Myocyte (in vitro differentiated cells): ENCODE measurements at regions not wholly inside any gene's neighbourhood (a gene's known extent, or its start where the extent isn't known, plus 50 kb on each side); places are given as distances from the start of the nearest gene placed in this dataset.
A peak's percentile ranks its signal among the peaks of the same experiment; 100 is the strongest.
"Not testable (repeated sequence)": the region's sequence is repeated elsewhere in the genome, so short reads cannot be mapped to it uniquely, and the experiment has no call there.

Experiments used
- DNase-seq: peaks from one replicate; pipeline ENCODE4 v3.0.0-alpha.2; 2012; ENCODE audit warnings: low read depth

- DNase-seq, result not testable (repeated sequence)
Measured at GRCh38 chrX:115840729-115841409, 279.9 kb downstream of the PLS3 start.

DNA sequence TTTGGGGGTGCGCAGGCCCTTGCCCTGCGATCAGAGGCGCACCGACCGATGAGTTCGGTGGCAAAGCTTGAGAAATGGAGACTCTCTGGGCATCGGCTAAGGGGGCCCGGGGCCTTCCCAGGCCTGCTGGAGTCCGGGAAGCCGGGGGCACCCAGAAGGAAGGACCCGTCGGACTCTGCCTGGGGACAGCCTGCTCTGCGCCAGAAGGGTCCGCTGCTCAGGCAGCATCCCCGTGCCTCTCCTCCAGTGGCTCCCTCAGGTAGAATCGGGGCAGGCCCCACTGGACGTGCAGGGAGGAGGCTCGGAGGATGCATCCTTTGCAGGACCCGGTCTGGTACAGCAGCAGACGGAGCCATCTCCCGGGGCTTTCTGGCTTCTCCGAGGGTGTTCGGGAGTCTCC lies 290.0 kb downstream of the PLS3 start:
- DNase-seq, result not testable (repeated sequence)

- DNase-seq, result not testable (repeated sequence)
Measured at GRCh38 chrX:115853260-115853659, 292.3 kb downstream of the PLS3 start.

GRCh38 chrX:115881170-115881569 lies 289.4 kb upstream of the AGTR2 start:
- not testable (repeated sequence) for DNase-seq

DNA sequence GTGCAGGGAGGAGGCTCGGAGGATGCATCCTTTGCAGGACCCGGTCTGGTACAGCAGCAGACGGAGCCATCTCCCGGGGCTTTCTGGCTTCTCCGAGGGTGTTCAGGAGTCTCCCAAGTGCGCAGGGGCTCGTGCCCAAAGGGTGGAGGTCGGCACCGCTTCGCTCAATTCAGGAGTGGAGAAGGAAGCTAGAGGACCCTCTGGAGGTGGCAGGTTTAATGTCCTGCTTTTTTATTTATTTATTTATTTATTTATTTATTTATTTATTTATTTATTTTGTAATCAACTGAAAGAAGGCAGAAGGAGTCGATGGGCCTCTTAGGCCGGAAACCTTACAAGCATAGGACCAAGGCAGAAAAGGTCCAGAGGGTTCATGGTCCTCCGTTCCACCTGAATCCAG lies 286.4 kb upstream of the AGTR2 start:
- not testable (repeated sequence) for DNase-seq

- not testable (repeated sequence) for DNase-seq
Measured at GRCh38 chrX:115888041-115888440, 282.5 kb upstream of the AGTR2 start.

DNA sequence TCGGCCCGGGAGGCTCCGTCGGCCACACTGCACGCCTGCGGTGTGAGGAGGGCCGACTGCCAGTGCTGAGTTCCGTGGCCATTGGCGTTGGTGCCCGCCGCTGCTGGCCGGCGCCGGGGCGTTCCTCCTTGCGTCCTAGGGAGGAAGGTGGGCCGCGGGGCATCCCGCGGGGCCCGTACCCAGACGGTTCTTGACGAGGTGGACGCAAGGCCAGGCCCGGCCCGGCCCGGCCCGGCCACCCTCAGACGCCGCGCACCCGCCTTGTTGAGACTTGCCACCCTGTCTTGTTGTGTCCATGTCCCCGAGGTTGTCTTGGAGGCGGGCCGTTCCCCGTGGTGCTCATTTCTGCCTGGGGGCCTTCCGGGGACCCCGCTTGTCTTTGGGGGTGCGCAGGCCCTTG lies 282.0 kb upstream of the AGTR2 start:
- DNase-seq, result not testable (repeated sequence)

DNA sequence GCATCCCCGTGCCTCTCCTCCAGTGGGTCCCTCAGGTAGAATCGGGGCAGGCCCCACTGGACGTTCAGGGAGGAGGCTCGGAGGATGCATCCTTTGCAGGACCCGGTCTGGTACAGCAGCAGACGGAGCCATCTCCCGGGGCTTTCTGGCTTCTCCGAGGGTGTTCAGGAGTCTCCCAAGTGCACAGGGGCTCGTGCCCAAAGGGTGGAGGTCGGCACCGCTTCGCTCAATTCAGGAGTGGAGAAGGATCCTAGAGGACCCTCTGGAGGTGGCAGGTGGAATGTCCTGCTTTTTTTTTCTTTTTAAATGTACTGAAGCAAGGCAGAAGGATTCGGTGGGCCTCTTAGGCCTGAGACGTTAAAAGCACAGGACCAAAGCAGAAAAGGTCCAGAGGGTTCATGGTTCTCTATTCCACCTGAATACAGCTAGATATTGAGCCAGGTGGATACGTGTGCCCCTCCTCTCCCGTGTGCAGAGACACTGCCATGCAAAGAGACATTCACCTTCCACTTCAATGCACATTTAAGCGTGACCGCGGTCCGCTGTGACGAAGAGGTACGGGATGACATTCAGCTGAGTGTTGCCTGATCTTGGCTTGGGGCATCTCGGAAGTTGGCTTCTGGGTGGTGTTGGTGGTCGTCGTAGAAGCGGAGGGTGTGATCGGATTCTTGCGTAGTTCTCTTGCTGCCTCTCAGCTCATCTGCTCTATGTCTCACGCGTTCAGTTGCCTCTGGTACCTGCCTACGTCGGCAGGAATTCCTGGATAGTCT lies 281.2 kb upstream of the AGTR2 start:
- no peak for DNase-seq

GRCh38 chrX:115892056-115892708 lies 278.4 kb upstream of the AGTR2 start:
- no peak for DNase-seq

- DNase-seq, result peak; percentile 41
Measured at GRCh38 chrX:115892787-115893671, 277.5 kb upstream of the AGTR2 start.

- peak; percentile 23 for DNase-seq
Measured at GRCh38 chrX:115894087-115894486, 276.5 kb upstream of the AGTR2 start.

- no peak for DNase-seq
Measured at GRCh38 chrX:115895678-115896329, 274.7 kb upstream of the AGTR2 start.

GRCh38 chrX:115896362-115896761 lies 274.2 kb upstream of the AGTR2 start:
- DNase-seq, result no peak

DNA sequence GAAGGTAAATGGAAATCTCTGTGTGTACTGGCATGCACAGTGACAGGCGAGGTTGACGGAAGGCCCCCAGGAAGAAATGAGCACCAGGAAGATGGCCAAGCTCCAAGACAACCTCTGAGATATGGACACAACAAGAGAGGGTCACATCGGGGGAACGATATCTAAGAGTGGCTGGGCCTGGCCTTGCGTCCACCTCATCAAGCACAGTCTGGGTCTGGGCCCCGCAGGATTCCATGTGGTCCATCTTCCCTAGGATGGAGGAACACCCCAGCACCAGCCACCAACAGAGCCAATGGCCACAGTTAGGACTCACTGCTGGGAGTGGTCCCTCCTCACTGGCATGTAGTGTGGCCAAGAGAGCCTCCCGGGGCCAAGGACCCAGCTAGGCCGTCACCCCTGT lies 272.6 kb upstream of the AGTR2 start:
- no peak for DNase-seq

- DNase-seq, result peak; percentile 2
Measured at GRCh38 chrX:115898382-115899001, 272.1 kb upstream of the AGTR2 start.

- no peak for DNase-seq
Measured at GRCh38 chrX:115900425-115900824, 270.1 kb upstream of the AGTR2 start.

GRCh38 chrX:115901241-115901640 lies 269.3 kb upstream of the AGTR2 start:
- no peak for DNase-seq

DNA sequence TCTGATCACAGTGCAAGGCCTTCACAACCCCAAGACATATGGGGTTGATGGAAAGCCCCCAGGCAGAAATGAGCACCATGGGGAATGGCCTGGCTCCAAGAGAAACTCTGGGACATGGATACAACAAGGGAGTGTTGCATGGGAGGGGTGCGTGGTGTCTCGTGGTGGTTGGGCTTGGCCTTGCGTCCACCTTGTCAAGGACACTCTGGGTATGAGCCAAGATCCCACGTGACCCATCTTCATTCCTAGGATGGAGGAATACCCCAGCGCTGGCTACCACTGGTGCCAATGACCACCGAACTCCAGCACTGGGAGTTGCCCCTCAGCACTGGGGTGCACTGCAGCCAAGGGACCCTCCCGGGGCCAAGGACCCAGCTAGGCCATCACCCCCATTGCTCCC lies 267.5 kb upstream of the AGTR2 start:
- DNase-seq, result no peak

GRCh38 chrX:115906276-115906675 lies 264.3 kb upstream of the AGTR2 start:
- no peak for DNase-seq

- no peak for DNase-seq
Measured at GRCh38 chrX:115906881-115907280, 263.7 kb upstream of the AGTR2 start.
